Suppressor macrophage (primary cell): ENCODE measurements at regions not wholly inside any gene's neighbourhood (a gene's known extent, or its start where the extent isn't known, plus 50 kb on each side); places are given as distances from the start of the nearest gene placed in this dataset.
"Not testable (repeated sequence)": the region's sequence is repeated elsewhere in the genome, so short reads cannot be mapped to it uniquely, and the experiment has no call there.

Experiments
- DNase-seq, 4 experiments: peaks; one replicate each; pipeline ENCODE4 v3.0.0-alpha.2; 2020 to 2022

- no peak for DNase-seq
Observed at GRCh38 chr2:64251497-64252250, 107.5 kb upstream of the PELI1 start.

GRCh38 chr2:64252251-64252978, 108.2 kb upstream of the PELI1 start:
- DNase-seq, result not testable (repeated sequence)

- not testable (repeated sequence) for DNase-seq
Observed at GRCh38 chr2:64253421-64253820, 109.2 kb upstream of the PELI1 start.

GRCh38 chr2:64258566-64258965, 114.3 kb upstream of the PELI1 start:
- DNase-seq, result no peak

- DNase-seq, result no peak
Observed at GRCh38 chr2:64259312-64259711, 115.1 kb upstream of the PELI1 start.

GRCh38 chr2:64260093-64260803, 116.0 kb upstream of the PELI1 start:
- DNase-seq, result peak in 3 of 4 experiments; percentile 16 to 41 (median 37)

GRCh38 chr2:64260817-64261216, 116.6 kb upstream of the PELI1 start:
- DNase-seq, result peak; percentile 82 to 94 (median 90)

GRCh38 chr2:64262071-64262470, 117.9 kb upstream of the PELI1 start:
- DNase-seq, result no peak

- no peak for DNase-seq
Observed at GRCh38 chr2:64262816-64263215, 118.6 kb upstream of the PELI1 start.

GRCh38 chr2:64263315-64263714, 119.1 kb upstream of the PELI1 start:
- peak in 2 of 4 experiments; percentile 8 to 28 for DNase-seq

GRCh38 chr2:64267699-64268098, 123.5 kb upstream of the PELI1 start:
- no peak for DNase-seq

- no peak for DNase-seq
Observed at GRCh38 chr2:64268330-64269048, 124.3 kb upstream of the PELI1 start.

- DNase-seq, result peak; percentile 80 to 94 (median 87)
Observed at GRCh38 chr2:64273524-64274398, 129.5 kb upstream of the PELI1 start.

GRCh38 chr2:64274399-64275173, 130.4 kb upstream of the PELI1 start:
- DNase-seq, result no peak

- no peak for DNase-seq
Observed at GRCh38 chr2:64275174-64275466, 130.9 kb upstream of the PELI1 start.

- DNase-seq, result no peak
Observed at GRCh38 chr2:64276417-64277095, 132.3 kb upstream of the PELI1 start.

GRCh38 chr2:64277101-64277849, 133.1 kb upstream of the PELI1 start:
- DNase-seq, result peak; percentile 63 to 88 (median 83)

GRCh38 chr2:64280812-64281211, 136.6 kb upstream of the PELI1 start:
- not testable (repeated sequence) for DNase-seq

- peak in 3 of 4 experiments; percentile 12 to 46 (median 24) for DNase-seq
Observed at GRCh38 chr2:64283006-64283570, 138.9 kb upstream of the PELI1 start.
